H1 (cell line): ENCODE measurements at regions not wholly inside any gene's neighbourhood (a gene's known extent, or its start where the extent isn't known, plus 50 kb on each side); places are given as distances from the start of the nearest gene placed in this dataset.

Experiments used
- BCL11A ChIP-seq, 2 experiments: IDR thresholded peaks; one replicate each; pipeline ENCODE4 v1.6.1; 2011; ENCODE audit warnings: low read depth in 2 of 2, low read length in 2 of 2, mild to moderate bottlenecking in 2 of 2
- CTCF ChIP-seq, 3 experiments: IDR thresholded peaks; 1 replicate in 2 of 3; 2 replicates in 1 of 3; pipeline versions ENCODE4 v1.5.1 to v1.6.1; 2011; ENCODE audit warnings: low read length in 3 of 3, mild to moderate bottlenecking in 3 of 3, inconsistent platforms in 2 of 3, low read depth in 1 of 3, moderate library complexity in 1 of 3; ENCODE audit not compliant: insufficient read depth in 1 of 3; ENCODE audit errors: control extremely low read depth in 1 of 3
- EGR1 ChIP-seq: IDR thresholded peaks from 2 replicates; pipeline ENCODE4 v1.6.1; 2011; ENCODE audit warnings: low read depth, low read length, borderline replicate concordance
- NRF1 ChIP-seq: IDR thresholded peaks from 2 replicates; pipeline ENCODE4 v1.6.1; 2011; ENCODE audit warnings: mild to moderate bottlenecking, low read depth, low read length, improper control_type of control experiment
- POLR2A ChIP-seq, 2 experiments: IDR thresholded peaks; 1 replicate in 1 of 2; 2 replicates in 1 of 2; pipeline ENCODE4 v1.6.1; 2011; ENCODE audit warnings: low read depth in 2 of 2, low read length in 2 of 2, mild to moderate bottlenecking in 2 of 2; ENCODE audit errors: control extremely low read depth in 1 of 2
- RAD21 ChIP-seq, 2 experiments: IDR thresholded peaks in 1 of 2; conservative IDR thresholded peaks in 1 of 2; 2 replicates each; pipeline ENCODE4 v1.6.1; 2011; ENCODE audit warnings: low read depth in 2 of 2, low read length in 2 of 2, improper control_type of control experiment in 1 of 2, inconsistent platforms in 1 of 2, mild to moderate bottlenecking in 1 of 2, moderate library complexity in 1 of 2
- RXRA ChIP-seq: IDR thresholded peaks from 2 replicates; pipeline ENCODE4 v1.6.1; 2011; ENCODE audit warnings: low read depth, mild to moderate bottlenecking, low read length, moderate library complexity; ENCODE audit not compliant: insufficient read depth
- SP1 ChIP-seq: IDR thresholded peaks from 2 replicates; pipeline ENCODE4 v1.6.1; 2011; ENCODE audit warnings: low read depth, low read length
- YY1 ChIP-seq: IDR thresholded peaks from 2 replicates; pipeline ENCODE4 v1.6.1; 2011; ENCODE audit warnings: low read depth, mild to moderate bottlenecking, low read length

DNA sequence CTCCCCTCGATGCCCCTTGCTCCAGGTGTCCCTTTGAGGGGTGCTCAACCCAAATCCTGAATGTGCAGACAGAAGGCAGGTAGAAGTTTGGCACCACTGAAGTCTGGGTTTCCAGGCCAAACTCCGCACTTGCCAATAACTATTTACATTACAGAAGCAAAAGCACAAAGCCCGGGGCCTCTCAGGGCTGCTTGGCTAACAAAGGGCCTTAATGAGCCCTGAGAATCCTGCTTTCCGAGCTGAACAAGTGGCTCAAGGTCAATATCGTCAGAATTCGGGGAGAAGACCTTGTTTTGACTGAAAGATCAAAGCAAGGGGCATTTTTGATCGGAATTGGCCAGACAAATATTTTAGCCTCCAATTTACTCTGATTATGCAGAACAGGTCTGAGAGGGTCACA, 189.9 kb downstream of the HERPUD2 start:
- TF ChIP-seq NRF1 (no peak), CTCF (IDR thresholded peaks at IDR 0.05; ENCODE audit: control extremely low read depth in 1 of 3, insufficient read depth in 1 of 3, low read depth in 1 of 3, low read length in 3 of 3) (no peak), RAD21 (IDR thresholded peaks at IDR 0.05 in 1 of 2, conservative IDR thresholded peaks at IDR 0.05 in 1 of 2; ENCODE audit: low read depth in 2 of 2, low read length in 2 of 2) (no peak), BCL11A (IDR thresholded peaks at IDR 0.05; ENCODE audit: low read depth in 2 of 2, low read length in 2 of 2) (no peak), POLR2A (IDR thresholded peaks at IDR 0.05; ENCODE audit: control extremely low read depth in 1 of 2, low read depth in 2 of 2, low read length in 2 of 2) (no peak), YY1 (no peak), SP1 (no peak), RXRA (no peak), EGR1 (no peak)
